Limb (tissue), 2 donors: ENCODE measurements at regions not wholly inside any gene's neighbourhood (a gene's known extent, or its start where the extent isn't known, plus 50 kb on each side); places are given as distances from the start of the nearest gene placed in this dataset.
"Not testable (repeated sequence)": the region's sequence is repeated elsewhere in the genome, so short reads cannot be mapped to it uniquely, and the experiment has no call there.

Experiments used
- DNase-seq, 2 donors: peaks; one replicate each; pipeline ENCODE4 v3.0.0-alpha.2; 2016; ENCODE audit errors: extremely low spot score in 2 of 2

GRCh38 chr7:145805496-145805895 lies 311.1 kb upstream of the CNTNAP2 start:
- not testable (repeated sequence) for DNase-seq

- DNase-seq, result no peak
These were observed 319.1 kb upstream of the CNTNAP2 start for GRCh38 chr7:145797507-145797906.

- DNase-seq, result no peak
These were observed 321.5 kb upstream of the CNTNAP2 start for GRCh38 chr7:145795132-145795531.

GRCh38 chr7:145784809-145785780 lies 331.5 kb upstream of the CNTNAP2 start:
- no peak for DNase-seq

- DNase-seq, result not testable (repeated sequence)
These were observed 335.2 kb upstream of the CNTNAP2 start for GRCh38 chr7:145781388-145781787.

- no peak for DNase-seq
These were observed 337.5 kb upstream of the CNTNAP2 start for GRCh38 chr7:145779140-145779539.

- DNase-seq, result no peak
These were observed 341.8 kb upstream of the CNTNAP2 start for GRCh38 chr7:145774777-145775176.

- DNase-seq, result no peak
These were observed 363.6 kb upstream of the CNTNAP2 start for GRCh38 chr7:145753004-145753403.

GRCh38 chr7:145737617-145738016 lies 379.0 kb upstream of the CNTNAP2 start:
- no peak for DNase-seq

- no peak for DNase-seq
These were observed 381.5 kb upstream of the CNTNAP2 start for GRCh38 chr7:145735061-145735460.

DNA sequence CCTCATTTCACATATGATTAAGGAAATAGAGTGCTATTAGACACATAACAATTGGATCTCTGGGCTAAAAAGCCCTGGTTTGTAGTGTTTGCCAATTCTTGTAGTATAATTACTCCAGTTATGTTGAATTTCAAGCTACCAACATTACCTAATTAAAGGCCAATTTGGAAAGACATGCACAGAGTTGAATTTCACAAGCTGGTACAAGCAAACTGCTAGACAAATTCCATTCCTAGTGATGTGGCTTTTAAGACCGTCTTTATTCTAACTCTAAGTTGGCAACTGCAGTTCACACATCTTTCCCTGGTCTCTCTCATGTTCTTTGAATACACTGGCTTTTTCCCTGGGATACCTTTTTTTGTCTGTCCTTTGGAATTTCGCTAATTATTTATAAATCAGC lies 384.1 kb upstream of the CNTNAP2 start:
- DNase-seq, result no peak

DNA sequence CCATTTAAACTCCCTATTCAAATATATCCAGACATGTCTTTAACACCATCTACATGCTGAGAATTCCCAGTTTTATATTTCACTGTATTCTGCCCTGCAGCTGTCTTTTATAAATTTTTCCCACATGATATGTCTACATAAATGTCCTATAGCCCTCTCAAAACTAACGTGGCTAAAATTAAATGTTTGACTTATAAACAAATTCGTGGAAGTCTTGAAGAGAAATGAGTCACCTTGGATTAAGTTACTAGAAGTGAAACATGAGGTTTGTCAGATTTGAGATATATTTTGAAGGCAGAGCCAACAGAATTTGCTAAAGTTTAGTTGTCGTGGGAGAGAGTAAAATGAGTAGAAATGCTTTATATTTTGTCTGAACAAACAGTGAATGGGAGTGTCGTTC lies 386.9 kb upstream of the CNTNAP2 start:
- peak in 1 of 2 donors; percentile 2 for DNase-seq

- DNase-seq, result no peak
These were observed 398.5 kb upstream of the CNTNAP2 start for GRCh38 chr7:145718129-145718528.

DNA sequence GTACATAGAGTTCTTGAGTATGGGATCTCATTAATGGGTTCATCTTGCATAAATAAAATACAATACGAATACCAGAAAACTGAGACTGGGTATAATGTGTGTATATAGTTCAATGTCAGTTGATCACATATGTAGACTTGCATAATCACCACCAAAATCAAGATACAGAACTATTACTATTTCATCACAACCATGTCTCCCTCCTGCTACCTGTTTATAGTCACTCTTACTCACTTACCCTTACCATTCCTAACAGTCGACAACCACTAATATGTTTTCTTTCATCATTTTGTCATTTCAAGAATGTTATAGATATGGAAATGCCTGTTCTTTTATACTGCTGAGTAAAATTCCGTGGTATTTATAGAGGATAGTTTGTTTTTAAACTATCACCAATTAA lies 416.1 kb upstream of the CNTNAP2 start:
- DNase-seq, result no peak

GRCh38 chr7:145698526-145699262 lies 417.9 kb upstream of the CNTNAP2 start:
- DNase-seq, result no peak

DNA sequence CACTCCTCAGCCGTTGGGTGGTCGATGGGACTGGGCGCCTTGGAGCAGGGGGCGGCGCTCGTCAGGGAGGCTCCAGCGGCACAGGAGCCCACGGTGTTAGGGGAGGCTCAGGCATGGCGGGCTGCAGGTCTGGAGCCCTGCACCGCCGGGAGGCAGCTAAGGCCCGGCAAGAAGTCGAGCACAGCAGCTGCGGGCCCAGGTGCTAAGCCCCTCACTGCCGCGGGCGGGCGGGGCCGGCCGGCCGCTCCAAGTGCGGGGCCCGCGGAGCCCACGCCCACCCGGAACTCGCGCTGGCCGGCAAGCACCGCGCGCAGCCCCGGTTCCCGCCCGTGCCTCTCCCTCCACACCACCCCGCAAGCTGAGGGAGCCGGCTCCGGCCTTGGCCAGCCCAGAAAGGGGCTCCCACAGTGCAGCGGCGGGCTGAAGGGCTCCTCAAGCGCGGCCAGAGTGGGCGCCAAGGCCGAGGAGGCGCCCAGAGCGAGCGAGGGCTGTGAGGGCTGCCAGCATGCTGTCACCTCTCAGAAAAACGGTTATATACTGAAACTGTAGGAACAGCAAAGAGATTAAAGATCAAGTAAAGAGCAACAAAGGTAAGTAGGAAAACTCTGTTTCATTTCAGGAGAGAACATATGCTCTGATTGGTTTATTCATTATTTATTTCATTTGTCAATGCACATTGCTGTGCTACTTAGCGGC lies 419.0 kb upstream of the CNTNAP2 start:
- not testable (repeated sequence) for DNase-seq

- DNase-seq, result no peak
These were observed 420.5 kb upstream of the CNTNAP2 start for GRCh38 chr7:145696071-145696470.

- no peak for DNase-seq
These were observed 424.2 kb upstream of the CNTNAP2 start for GRCh38 chr7:145692237-145692950.

GRCh38 chr7:145691377-145691914 lies 425.2 kb upstream of the CNTNAP2 start:
- DNase-seq, result no peak

GRCh38 chr7:145681646-145682045 lies 435.0 kb upstream of the CNTNAP2 start:
- no peak for DNase-seq

GRCh38 chr7:145681159-145681558 lies 435.4 kb upstream of the CNTNAP2 start:
- no peak for DNase-seq
